ENCODE measurements at regions not wholly inside any gene's neighbourhood (a gene's known extent, or its start where the extent isn't known, plus 50 kb on each side); places are given as distances from the start of the nearest gene placed in this dataset.

DNA sequence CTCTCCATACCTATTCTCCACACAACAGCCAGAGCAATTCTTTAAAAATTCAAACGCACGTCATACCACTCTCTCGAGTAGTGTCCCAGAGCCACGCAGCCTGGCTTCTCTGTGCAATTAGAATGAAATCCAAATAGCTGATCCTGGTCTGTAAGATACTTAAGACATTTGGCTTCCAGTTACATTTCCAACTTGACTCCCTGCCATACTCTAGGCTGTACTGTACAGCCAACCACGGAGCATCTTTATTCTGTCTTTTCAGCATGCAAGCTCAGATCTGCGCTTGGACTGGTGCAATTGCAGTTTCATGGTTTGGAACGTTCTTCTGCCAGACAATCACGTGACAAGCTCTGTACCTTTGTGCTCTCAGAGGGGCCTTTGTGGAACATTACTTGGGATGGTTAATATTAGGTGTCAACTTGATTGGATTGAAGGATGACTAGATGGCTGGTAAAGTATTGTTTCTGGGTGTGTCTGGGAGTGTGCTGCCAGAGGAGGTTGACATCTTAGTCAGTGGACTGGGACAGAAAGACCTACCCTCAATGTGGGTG lies 325.6 kb downstream of the SOX11 start:
- H4K20me1 ChIP-seq (ENCODE audit: insufficient read depth) = no peaks in the 10 kb centered on the region
- DNase-seq = no peak
- no peak overlapping the region for H3K4me3 ChIP-seq
- H3F3A ChIP-seq (ENCODE audit: insufficient read depth, low read depth) = no peaks in the 10 kb centered on the region
- CTCF ChIA-PET = no interaction called here
- H3K4me2 ChIP-seq = no peak overlapping the region
- POLR2A ChIA-PET (ENCODE audit: unreplicated experiment) = no interaction called here
- H3K4me1 ChIP-seq (replicated peaks; ENCODE audit: insufficient read depth) = no peaks in the 10 kb centered on the region
- H3K27me3 ChIP-seq (ENCODE audit: insufficient read depth, low read depth) = 0 out of 2 replicates have a peak, but pooled peaks cover 6% of the 10 kb centered on the region
- no peak overlapping the region for H3K27ac ChIP-seq
- no peaks in the 10 kb centered on the region for H3K9me3 ChIP-seq (ENCODE audit: insufficient read depth, low read depth)
- TF ChIP-seq EZH2 (IDR thresholded peaks at IDR 0.05; ENCODE audit: low read depth) (no peak), CTCF (conservative IDR thresholded peaks at IDR 0.05) (no peak)
- no peak overlapping the region for H2AFZ ChIP-seq
- BruUV-seq (replicated peaks) = no TSS peak
- H3K79me2 ChIP-seq (ENCODE audit: low read depth) = no peaks in the 10 kb centered on the region
- intact Hi-C loops (cut with micrococcal nuclease; ENCODE audit: unreplicated experiment) = no loop called here
- no peaks in the 10 kb centered on the region for H3K9me2 ChIP-seq (ENCODE audit: insufficient read depth)
- H3K36me3 ChIP-seq (ENCODE audit: low read depth) = no peaks in the 10 kb centered on the region

- Histone ChIP-seq H3K9me3 (ENCODE audit: insufficient read depth, low read depth) (no peaks in the 10 kb centered on the region), H2AFZ (no peak overlapping the region), H3K4me3 (no peak overlapping the region), H3K27me3 (ENCODE audit: insufficient read depth, low read depth) (peaks cover 14% of the 10 kb centered on the region; the same call in 1 of the 2 replicates), H3F3A (ENCODE audit: insufficient read depth, low read depth) (no peaks in the 10 kb centered on the region), H3K36me3 (ENCODE audit: low read depth) (no peaks in the 10 kb centered on the region), H3K79me2 (ENCODE audit: low read depth) (no peaks in the 10 kb centered on the region), H3K27ac (no peak overlapping the region), H3K4me1 (replicated peaks; ENCODE audit: insufficient read depth) (no peaks in the 10 kb centered on the region), H3K4me2 (no peak overlapping the region), H4K20me1 (ENCODE audit: insufficient read depth) (no peaks in the 10 kb centered on the region), H3K9me2 (ENCODE audit: insufficient read depth) (no peaks in the 10 kb centered on the region)
- no peak for DNase-seq
- intact Hi-C loops (cut with micrococcal nuclease; ENCODE audit: unreplicated experiment) = no loop called here
- no TSS peak for BruUV-seq (replicated peaks)
- ChIA-PET POLR2A (ENCODE audit: unreplicated experiment) (no interaction called here), CTCF (no interaction called here)
- TF ChIP-seq CTCF (conservative IDR thresholded peaks at IDR 0.05) (no peak), EZH2 (IDR thresholded peaks at IDR 0.05; ENCODE audit: low read depth) (no peak)
These were observed 332.0 kb downstream of the SOX11 start for GRCh38 chr2:6024229-6024628.

DNA sequence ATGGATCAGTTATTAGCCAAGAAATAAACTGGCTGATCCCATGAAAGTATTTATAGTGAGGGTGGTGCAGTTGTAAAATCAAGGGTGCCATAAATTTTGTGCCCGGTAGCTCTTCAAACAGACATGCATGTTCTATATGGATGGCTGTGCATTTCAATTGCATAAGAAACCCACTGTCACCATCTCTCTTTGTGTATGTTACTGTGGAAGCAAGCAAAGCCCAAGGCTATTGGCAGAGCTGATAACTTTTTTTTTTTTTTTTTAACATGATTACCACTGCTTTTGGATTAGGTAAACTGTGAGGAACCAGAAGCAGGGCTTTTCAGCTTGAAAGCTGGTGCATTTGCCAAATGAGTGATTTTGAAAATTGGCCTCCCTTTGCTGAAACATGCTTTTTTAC lies 332.6 kb downstream of the SOX11 start:
- no peak overlapping the region for H3K4me2 ChIP-seq
- no peaks in the 10 kb centered on the region for H3K36me3 ChIP-seq (ENCODE audit: low read depth)
- no TSS peak for BruUV-seq (replicated peaks)
- TF ChIP-seq CTCF (conservative IDR thresholded peaks at IDR 0.05) (no peak), EZH2 (IDR thresholded peaks at IDR 0.05; ENCODE audit: low read depth) (no peak)
- no peaks in the 10 kb centered on the region for H3K79me2 ChIP-seq (ENCODE audit: low read depth)
- no peak overlapping the region for H3K27ac ChIP-seq
- H3K4me1 ChIP-seq (replicated peaks; ENCODE audit: insufficient read depth) = no peaks in the 10 kb centered on the region
- no peaks in the 10 kb centered on the region for H3K9me3 ChIP-seq (ENCODE audit: insufficient read depth, low read depth)
- intact Hi-C loops (cut with micrococcal nuclease; ENCODE audit: unreplicated experiment) = no loop called here
- H3K9me2 ChIP-seq (ENCODE audit: insufficient read depth) = no peaks in the 10 kb centered on the region
- H4K20me1 ChIP-seq (ENCODE audit: insufficient read depth) = no peaks in the 10 kb centered on the region
- no peaks in the 10 kb centered on the region for H3F3A ChIP-seq (ENCODE audit: insufficient read depth, low read depth)
- peaks cover 14% of the 10 kb centered on the region; the same call in 1 of the 2 replicates for H3K27me3 ChIP-seq (ENCODE audit: insufficient read depth, low read depth)
- H2AFZ ChIP-seq = no peak overlapping the region
- no peak for DNase-seq
- POLR2A ChIA-PET (ENCODE audit: unreplicated experiment) = no interaction called here
- CTCF ChIA-PET = no interaction called here
- no peak overlapping the region for H3K4me3 ChIP-seq

Data from PC-9 (cell line).